Astrocyte of the cerebellum (primary cell): ENCODE measurements at regions not wholly inside any gene's neighbourhood (a gene's known extent, or its start where the extent isn't known, plus 50 kb on each side); places are given as distances from the start of the nearest gene placed in this dataset.
A peak's percentile ranks its signal among the peaks of the same experiment; 100 is the strongest.

Experiments used
- DNase-seq: peaks from one replicate; pipeline ENCODE4 v3.0.0-alpha.2; 2011; ENCODE audit warnings: low read depth
- H3K4me3 ChIP-seq: 2 replicates; pipeline ENCODE4 v1.5.1; 2011; ENCODE audit warnings: mild to moderate bottlenecking, low read depth, low read length, moderate library complexity
- in situ Hi-C: cut with HindIII; loops from 2 replicates; pipeline ENCODE4 v1.10.0; 2017; ENCODE audit warnings: low sequenced_read_pairs
- TF ChIP-seq, protein P1 (sequence below): IDR thresholded peaks from 2 replicates; pipeline ENCODE4 v1.5.1; 2012; ENCODE audit warnings: low read length, low read depth, moderate library complexity, mild to moderate bottlenecking; ENCODE audit errors: missing control alignments

GRCh38 chr5:90020575-90021538 is 388.7 kb downstream of the CETN3 start:
- TF ChIP-seq, protein P1, sequence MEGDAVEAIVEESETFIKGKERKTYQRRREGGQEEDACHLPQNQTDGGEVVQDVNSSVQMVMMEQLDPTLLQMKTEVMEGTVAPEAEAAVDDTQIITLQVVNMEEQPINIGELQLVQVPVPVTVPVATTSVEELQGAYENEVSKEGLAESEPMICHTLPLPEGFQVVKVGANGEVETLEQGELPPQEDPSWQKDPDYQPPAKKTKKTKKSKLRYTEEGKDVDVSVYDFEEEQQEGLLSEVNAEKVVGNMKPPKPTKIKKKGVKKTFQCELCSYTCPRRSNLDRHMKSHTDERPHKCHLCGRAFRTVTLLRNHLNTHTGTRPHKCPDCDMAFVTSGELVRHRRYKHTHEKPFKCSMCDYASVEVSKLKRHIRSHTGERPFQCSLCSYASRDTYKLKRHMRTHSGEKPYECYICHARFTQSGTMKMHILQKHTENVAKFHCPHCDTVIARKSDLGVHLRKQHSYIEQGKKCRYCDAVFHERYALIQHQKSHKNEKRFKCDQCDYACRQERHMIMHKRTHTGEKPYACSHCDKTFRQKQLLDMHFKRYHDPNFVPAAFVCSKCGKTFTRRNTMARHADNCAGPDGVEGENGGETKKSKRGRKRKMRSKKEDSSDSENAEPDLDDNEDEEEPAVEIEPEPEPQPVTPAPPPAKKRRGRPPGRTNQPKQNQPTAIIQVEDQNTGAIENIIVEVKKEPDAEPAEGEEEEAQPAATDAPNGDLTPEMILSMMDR = no peak
- DNase-seq = peak; percentile 86
- peak overlapping the region; percentile 12 for H3K4me3 ChIP-seq
- in situ Hi-C loops = no loop called here

DNA sequence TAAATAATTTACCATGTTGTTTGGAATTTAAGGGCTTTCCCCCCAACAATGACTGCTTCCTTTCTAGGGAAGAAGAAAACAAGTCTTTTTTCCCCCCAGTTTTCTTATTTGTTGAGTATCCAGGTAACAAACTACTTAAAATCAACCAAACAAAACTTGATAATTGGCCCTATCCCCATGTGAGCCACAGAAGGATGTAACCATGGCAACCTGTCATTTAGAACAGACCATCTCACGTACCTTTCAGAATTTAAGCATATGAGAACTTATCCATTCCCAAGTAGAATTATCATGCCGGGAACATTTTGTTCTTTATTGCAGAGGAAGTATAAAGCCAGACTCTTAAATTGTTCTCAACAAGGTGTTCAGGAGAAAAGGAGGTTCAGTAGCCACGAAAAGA is 392.3 kb downstream of the CETN3 start:
- TF ChIP-seq, protein P1 = no peak
- in situ Hi-C loops = no loop called here
- H3K4me3 ChIP-seq = no peak overlapping the region

GRCh38 chr5:90015584-90016018 is 394.0 kb downstream of the CETN3 start:
- no peak for DNase-seq
- TF ChIP-seq, protein P1 = no peak
- H3K4me3 ChIP-seq = no peak overlapping the region
- in situ Hi-C loops = no loop called here

More for the DNA sequence above, 392.3 kb downstream of the CETN3 start:
- no peak for DNase-seq

DNA sequence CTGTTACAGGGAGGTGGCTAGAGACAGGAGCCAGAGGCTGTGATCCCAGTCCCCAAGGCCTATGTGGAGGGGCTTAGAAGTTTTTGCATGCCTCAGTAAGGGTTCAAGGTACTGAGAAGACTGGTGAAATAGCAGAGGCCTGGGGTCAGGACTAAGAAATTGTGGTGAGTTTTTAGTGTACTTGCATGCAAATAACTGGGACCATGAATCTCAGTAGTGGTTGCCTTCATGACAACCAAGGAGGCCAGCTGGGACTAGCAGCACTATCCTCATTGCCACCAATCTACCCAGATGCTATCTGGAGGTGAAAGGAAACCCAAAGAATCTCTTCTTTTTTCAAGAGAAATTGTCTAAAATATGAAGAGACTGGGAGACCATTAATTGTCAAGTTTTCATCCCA is 395.1 kb downstream of the CETN3 start:
- no peak overlapping the region for H3K4me3 ChIP-seq
- in situ Hi-C loops = no loop called here
- TF ChIP-seq, protein P1 = no peak
- DNase-seq = no peak

GRCh38 chr5:90000351-90000750 is 409.2 kb downstream of the CETN3 start:
- H3K4me3 ChIP-seq = no peak overlapping the region
- no peak for DNase-seq
- TF ChIP-seq, protein P1 = no peak
- in situ Hi-C loops = no loop called here

DNA sequence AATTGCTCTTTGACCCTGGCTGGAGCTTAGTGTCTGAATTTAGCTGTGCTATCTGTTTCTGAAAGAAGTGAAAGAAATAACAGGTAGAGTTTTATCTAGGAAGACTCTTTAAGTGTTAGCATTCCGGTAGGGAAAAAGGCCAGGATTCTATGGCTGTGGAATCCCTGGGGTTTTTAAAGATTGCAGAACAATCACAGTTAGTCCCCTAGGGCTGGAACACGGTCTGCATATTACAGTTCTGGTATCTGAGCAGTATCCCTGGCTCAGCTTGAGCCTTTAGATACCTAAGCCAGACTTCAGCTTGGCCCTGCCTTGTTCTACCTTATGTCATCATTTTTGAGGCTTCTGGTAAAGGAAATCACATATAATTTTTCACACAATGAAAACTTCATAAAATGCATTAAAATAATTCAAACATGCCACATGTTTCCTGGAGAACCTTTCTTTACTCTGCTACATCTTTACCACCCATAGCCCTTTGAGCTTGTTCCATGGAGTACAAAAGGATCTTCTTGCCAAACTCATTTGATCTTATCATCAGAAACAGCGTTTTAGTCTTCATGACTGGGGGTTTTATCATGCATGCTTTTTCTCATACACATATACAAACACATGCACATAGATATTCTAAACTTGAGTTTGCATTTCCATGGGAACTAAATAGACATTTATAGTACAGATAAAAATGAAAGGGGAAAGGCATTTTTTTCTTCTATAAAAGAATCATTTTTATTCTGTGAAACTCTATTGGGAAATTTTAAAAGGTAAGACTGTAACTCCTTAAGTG is 410.8 kb downstream of the CETN3 start:
- DNase-seq = no peak
- no peak overlapping the region for H3K4me3 ChIP-seq
- in situ Hi-C loops = no loop called here
- TF ChIP-seq, protein P1 = no peak
